Keratinocyte (primary cell): ENCODE measurements at regions not wholly inside any gene's neighbourhood (a gene's known extent, or its start where the extent isn't known, plus 50 kb on each side); places are given as distances from the start of the nearest gene placed in this dataset.

ENCODE experiments used
- DNase-seq: peaks from one replicate; pipeline ENCODE4 v3.0.0-alpha.2; 2011; ENCODE audit warnings: low read depth, missing footprints, low spot score
- FAIRE-seq: peaks from 2 replicates; lab custom pipeline; 2011; peaks lifted over from hg19 to GRCh38; lab: Jason Lieb, UNC
- H2AFZ ChIP-seq: 2 replicates; pipeline ENCODE4 v1.6.0; 2012; ENCODE audit warnings: low read length, control low read depth, inconsistent platforms; ENCODE audit not compliant: control insufficient read depth
- H3K27ac ChIP-seq: 2 replicates; pipeline ENCODE4 v1.5.1; 2011; ENCODE audit warnings: low read length; ENCODE audit not compliant: control insufficient read depth, insufficient read depth
- H3K27me3 ChIP-seq: 3 replicates; pipeline ENCODE4 v1.6.0; 2011; ENCODE audit warnings: low read length; ENCODE audit not compliant: control insufficient read depth, insufficient read depth; ENCODE audit errors: extremely low read depth
- H3K36me3 ChIP-seq, 2 experiments: 2 replicates in 1 of 2; 3 replicates in 1 of 2; pipeline ENCODE4 v1.5.1; 2011; ENCODE audit warnings: low read length in 2 of 2, mild to moderate bottlenecking in 1 of 2; ENCODE audit not compliant: control insufficient read depth in 2 of 2, insufficient read depth in 2 of 2; ENCODE audit errors: extremely low read depth in 1 of 2
- H3K4me1 ChIP-seq: 3 replicates; pipeline ENCODE4 v1.5.1; 2011; ENCODE audit warnings: low read length; ENCODE audit not compliant: control insufficient read depth, insufficient read depth; ENCODE audit errors: extremely low read depth
- H3K4me2 ChIP-seq: 3 replicates; pipeline ENCODE4 v1.6.0; 2011; ENCODE audit warnings: low read depth, low read length; ENCODE audit not compliant: control insufficient read depth, insufficient read depth; ENCODE audit errors: extremely low read depth
- H3K4me3 ChIP-seq, 3 experiments: fragments of 200-600 bp in 1 of 3; sonication (generic) in 1 of 3; 2 replicates in 2 of 3; 3 replicates in 1 of 3; pipeline ENCODE4 v1.5.1; 2011 to 2016; ENCODE audit warnings: low read length in 3 of 3, mild to moderate bottlenecking in 3 of 3, control low read depth in 2 of 3, inconsistent platforms in 1 of 3, low read depth in 1 of 3, mixed read lengths in 1 of 3, mixed run types in 1 of 3, moderate library complexity in 1 of 3; ENCODE audit not compliant: control insufficient read depth in 2 of 3, insufficient read depth in 2 of 3; ENCODE audit errors: extremely low read depth in 1 of 3
- H3K79me2 ChIP-seq: 2 replicates; pipeline ENCODE4 v1.6.0; 2012; ENCODE audit warnings: low read length; ENCODE audit not compliant: control insufficient read depth, insufficient read depth
- H3K9ac ChIP-seq: 3 replicates; pipeline ENCODE4 v1.6.0; 2011; ENCODE audit warnings: low read length; ENCODE audit not compliant: control insufficient read depth, insufficient read depth; ENCODE audit errors: extremely low read depth
- H3K9me1 ChIP-seq: 3 replicates; pipeline ENCODE4 v1.6.0; 2011; ENCODE audit warnings: low read length; ENCODE audit not compliant: control insufficient read depth, insufficient read depth; ENCODE audit errors: extremely low read depth
- H3K9me3 ChIP-seq: 2 replicates; pipeline ENCODE4 v1.5.1; 2012; ENCODE audit warnings: low read depth, low read length; ENCODE audit not compliant: control insufficient read depth
- H4K20me1 ChIP-seq: 3 replicates; pipeline ENCODE4 v1.6.0; 2011; ENCODE audit warnings: low read length; ENCODE audit not compliant: control insufficient read depth, insufficient read depth; ENCODE audit errors: extremely low read depth
- EZH2 ChIP-seq: IDR thresholded peaks from one replicate; pipeline ENCODE4 v1.6.1; 2012; ENCODE audit warnings: inconsistent platforms, mild to moderate bottlenecking, low read length, moderate library complexity
- dilution Hi-C: fragments of 300-500 bp; cut with MboI; formaldehyde crosslinking; loops from one replicate; pipeline ENCODE4 v1.7.0; 2020; ENCODE audit warnings: low sequenced_read_pairs; ENCODE audit not compliant: extremely low pct_ligation_motif_present
- TF ChIP-seq, protein P1 (sequence below), 3 experiments: IDR thresholded peaks in 1 of 3; conservative IDR thresholded peaks in 1 of 3; optimal IDR thresholded peaks in 1 of 3; 2 replicates in 2 of 3; 3 replicates in 1 of 3; pipeline versions ENCODE3 to v1.5.1; 2011; ENCODE audit warnings: low read length in 3 of 3, mild to moderate bottlenecking in 3 of 3, moderate library complexity in 2 of 3, control low read depth in 1 of 3, inconsistent platforms in 1 of 3; ENCODE audit not compliant: insufficient read depth in 2 of 3; ENCODE audit errors: extremely low read depth in 1 of 3

- Histone ChIP-seq H3K36me3 (no peaks in the 10 kb centered on the region), H3K4me2 (no peak overlapping the region), H3K9me3 (peaks cover 3% of the 10 kb centered on the region), H3K79me2 (no peaks in the 10 kb centered on the region), H3K9ac (no peak overlapping the region), H2AFZ (no peak overlapping the region), H4K20me1 (no peaks in the 10 kb centered on the region), H3K27me3 (no peaks in the 10 kb centered on the region), H3K4me3 (no peak overlapping the region), H3K27ac (no peak overlapping the region), H3K4me1 (no peaks in the 10 kb centered on the region), H3K9me1 (no peaks in the 10 kb centered on the region)
- FAIRE-seq (no peak), DNase-seq (no peak)
- dilution Hi-C loops, result no loop called here
- TF ChIP-seq, protein P1, sequence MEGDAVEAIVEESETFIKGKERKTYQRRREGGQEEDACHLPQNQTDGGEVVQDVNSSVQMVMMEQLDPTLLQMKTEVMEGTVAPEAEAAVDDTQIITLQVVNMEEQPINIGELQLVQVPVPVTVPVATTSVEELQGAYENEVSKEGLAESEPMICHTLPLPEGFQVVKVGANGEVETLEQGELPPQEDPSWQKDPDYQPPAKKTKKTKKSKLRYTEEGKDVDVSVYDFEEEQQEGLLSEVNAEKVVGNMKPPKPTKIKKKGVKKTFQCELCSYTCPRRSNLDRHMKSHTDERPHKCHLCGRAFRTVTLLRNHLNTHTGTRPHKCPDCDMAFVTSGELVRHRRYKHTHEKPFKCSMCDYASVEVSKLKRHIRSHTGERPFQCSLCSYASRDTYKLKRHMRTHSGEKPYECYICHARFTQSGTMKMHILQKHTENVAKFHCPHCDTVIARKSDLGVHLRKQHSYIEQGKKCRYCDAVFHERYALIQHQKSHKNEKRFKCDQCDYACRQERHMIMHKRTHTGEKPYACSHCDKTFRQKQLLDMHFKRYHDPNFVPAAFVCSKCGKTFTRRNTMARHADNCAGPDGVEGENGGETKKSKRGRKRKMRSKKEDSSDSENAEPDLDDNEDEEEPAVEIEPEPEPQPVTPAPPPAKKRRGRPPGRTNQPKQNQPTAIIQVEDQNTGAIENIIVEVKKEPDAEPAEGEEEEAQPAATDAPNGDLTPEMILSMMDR (optimal IDR thresholded peaks at IDR 0.05 in 1 of 3, IDR thresholded peaks at IDR 0.05 in 1 of 3, conservative IDR thresholded peaks at IDR 0.05 in 1 of 3; ENCODE audit: extremely low read depth in 1 of 3, insufficient read depth in 2 of 3, low read length in 3 of 3), result no peak
- TF ChIP-seq EZH2, result no peak
Observed at GRCh38 chr2:16334886-16335603, 330.6 kb downstream of the CYRIA start.

DNA sequence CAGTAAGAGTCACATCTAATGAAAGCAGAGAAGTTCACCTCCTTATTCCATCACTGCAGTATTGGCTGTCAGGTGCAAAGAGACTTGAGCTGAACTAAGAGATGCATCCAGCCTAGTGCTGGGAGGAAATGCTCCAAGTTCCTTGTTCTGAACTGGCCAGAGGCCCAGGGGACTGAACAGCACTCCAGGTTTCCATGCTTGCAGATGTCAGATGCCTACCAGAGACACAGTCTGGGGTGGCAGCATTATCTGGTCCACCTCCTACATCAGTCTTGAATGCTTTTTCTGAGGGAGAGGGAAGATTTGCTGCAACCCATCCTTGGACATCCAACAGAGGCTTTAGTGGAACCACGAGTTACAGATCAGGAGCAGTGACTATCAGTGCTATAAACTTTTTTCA, 331.3 kb downstream of the CYRIA start:
- Histone ChIP-seq H3K9me3 (peaks cover 3% of the 10 kb centered on the region), H2AFZ (no peak overlapping the region), H3K9me1 (no peaks in the 10 kb centered on the region), H3K4me3 (no peak overlapping the region), H3K36me3 (no peaks in the 10 kb centered on the region), H3K79me2 (no peaks in the 10 kb centered on the region), H3K4me1 (no peaks in the 10 kb centered on the region), H4K20me1 (no peaks in the 10 kb centered on the region), H3K9ac (no peak overlapping the region), H3K27me3 (no peaks in the 10 kb centered on the region), H3K4me2 (no peak overlapping the region), H3K27ac (no peak overlapping the region)
- DNase-seq, result no peak
- FAIRE-seq, result no peak
- TF ChIP-seq EZH2, result no peak
- TF ChIP-seq, protein P1 (optimal IDR thresholded peaks at IDR 0.05 in 1 of 3, IDR thresholded peaks at IDR 0.05 in 1 of 3, conservative IDR thresholded peaks at IDR 0.05 in 1 of 3; ENCODE audit: extremely low read depth in 1 of 3, insufficient read depth in 2 of 3, low read length in 3 of 3), result no peak
- dilution Hi-C loops, result no loop called here
